Body of pancreas (tissue), 4 donors: ENCODE measurements at regions not wholly inside any gene's neighbourhood (a gene's known extent, or its start where the extent isn't known, plus 50 kb on each side); places are given as distances from the start of the nearest gene placed in this dataset.

Experiments used
- CTCF ChIP-seq, 7 experiments: fragments of 450-650 bp in 4 of 7; fragments of 200-600 bp in 3 of 7; sonication (generic) in 3 of 7; IDR thresholded peaks; one replicate each; pipeline ENCODE4 v1.5.1; 2016 to 2019; ENCODE audit warnings: antibody characterized with exemption in 7 of 7
- POLR2A ChIP-seq, 3 donors: fragments of 450-650 bp; IDR thresholded peaks; one replicate each; pipeline ENCODE4 v1.6.1; 2016; ENCODE audit warnings: antibody characterized with exemption in 3 of 3, mild to moderate bottlenecking in 2 of 3

- TF ChIP-seq CTCF (IDR thresholded peaks at IDR 0.05) (no peak), POLR2A (IDR thresholded peaks at IDR 0.05) (no peak)
These were observed 635.4 kb downstream of the IRX1 start for GRCh38 chr5:4230786-4231641.
